HK-2 (cell line): ENCODE measurements at regions not wholly inside any gene's neighbourhood (a gene's known extent, or its start where the extent isn't known, plus 50 kb on each side); places are given as distances from the start of the nearest gene placed in this dataset.

Experiments used
- DNase-seq: peaks from one replicate; pipeline ENCODE4 v3.0.0-alpha.2; 2018; ENCODE audit not compliant: unreplicated experiment

DNA sequence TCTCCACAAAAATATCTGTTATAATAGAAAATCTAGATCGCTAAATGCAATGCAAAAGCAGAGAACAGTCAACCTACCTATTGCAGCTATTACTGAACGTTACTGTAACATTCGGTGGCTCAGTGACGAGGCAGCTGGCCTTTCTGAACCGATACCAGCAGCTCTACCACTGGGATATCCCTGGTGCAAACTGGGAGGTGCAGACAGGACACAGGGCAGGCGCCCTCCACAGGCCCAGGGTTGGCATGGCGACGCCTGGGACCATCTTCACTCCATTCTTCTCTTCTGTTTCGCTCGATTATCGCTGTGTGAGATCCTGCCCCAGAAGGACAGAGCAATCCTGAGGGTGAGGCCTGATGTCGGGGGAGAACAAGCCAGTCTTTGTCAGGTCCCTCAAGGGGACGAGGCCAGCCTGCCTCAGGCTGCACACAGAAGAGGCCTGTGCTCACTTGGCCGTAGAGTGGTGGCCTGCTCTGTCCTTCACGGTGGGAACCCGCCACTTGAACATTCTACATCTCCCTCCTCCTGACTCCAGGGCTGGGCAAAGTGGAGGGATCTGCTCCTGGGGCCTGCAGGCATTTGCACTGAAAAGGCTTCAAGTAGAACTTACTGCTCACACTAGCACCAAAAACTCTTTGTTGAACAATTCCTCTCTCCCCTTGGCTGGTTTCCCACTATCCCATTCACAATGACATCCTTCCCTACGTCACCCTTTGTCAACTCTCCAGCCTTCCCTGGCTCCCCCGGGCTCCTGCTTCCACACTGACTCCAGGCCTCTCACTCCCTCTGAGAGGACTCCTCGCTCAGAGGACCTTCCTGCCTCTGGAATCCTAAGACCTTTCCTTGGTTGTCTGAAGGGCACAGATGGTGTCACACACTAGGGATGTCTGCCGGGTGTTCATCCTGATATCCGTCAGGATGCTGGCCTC, 49.7 kb downstream of the CYRIA start:
- no peak for DNase-seq

DNA sequence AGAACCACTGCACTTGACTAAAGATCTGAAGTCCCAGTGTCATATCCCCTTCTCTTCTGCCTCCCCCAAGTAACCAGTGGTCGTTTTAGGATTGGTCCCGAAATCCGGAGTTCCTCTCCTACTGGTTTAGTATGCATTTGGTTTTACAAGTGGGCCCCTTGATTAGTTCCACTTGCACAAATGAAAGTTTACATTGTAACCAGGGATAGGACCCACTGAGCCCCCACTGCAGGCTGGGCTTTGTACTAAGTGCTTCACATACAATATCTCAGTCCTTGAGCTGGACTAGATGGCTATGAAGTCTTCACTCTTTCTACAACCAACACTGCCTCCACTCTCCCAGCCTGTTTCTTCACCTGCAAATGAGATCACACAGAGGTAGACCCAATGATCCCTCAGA, 50.4 kb downstream of the CYRIA start:
- no peak for DNase-seq

DNA sequence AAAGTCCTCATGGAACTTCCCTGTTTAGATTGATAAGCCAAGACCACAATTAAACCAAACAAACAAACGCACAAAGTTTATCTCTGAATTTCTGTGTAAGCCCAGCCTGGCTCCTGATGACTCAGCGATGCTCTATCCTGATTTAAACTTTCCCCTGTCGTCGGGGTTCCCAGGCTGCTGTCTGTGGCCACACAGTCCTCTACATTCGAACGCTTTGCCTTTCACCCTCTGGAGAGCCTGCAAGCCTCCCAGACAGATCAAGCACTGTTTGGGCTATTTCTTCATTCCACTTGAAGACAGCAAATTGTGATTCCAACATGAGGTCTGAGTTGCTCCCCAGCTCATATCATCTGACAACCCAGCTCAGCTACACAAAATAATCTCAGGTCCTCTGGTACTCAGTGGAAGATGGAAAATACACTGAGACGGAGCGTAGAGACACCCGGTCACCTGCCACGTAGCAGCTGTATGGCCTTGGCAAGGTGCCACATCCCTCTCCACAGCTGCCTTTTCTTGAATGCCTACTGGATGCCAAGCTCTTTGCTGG, 51.2 kb downstream of the CYRIA start:
- no peak for DNase-seq

DNA sequence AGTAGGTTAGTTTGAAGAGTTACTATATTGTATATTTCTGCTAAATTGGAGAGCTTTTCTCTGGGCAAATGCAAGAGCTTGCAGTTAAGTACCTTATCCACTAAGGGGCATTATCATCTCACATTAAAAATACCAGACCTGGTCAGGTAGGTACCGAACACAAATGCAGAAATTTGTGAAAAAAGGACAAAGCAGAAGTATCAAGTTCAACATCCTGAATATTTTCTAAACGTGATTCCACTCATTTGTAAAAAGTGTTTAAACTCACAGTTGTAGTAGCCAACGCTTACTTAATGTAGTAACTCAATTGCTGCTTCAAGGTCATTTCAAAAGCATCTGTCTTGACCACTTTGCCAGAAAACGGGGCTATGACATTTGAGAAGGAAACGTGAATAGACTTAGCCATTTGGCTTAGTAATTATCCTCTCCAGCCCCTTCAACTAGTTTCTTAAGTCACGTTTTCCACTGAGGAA, 52.1 kb downstream of the CYRIA start:
- DNase-seq: no peak

DNA sequence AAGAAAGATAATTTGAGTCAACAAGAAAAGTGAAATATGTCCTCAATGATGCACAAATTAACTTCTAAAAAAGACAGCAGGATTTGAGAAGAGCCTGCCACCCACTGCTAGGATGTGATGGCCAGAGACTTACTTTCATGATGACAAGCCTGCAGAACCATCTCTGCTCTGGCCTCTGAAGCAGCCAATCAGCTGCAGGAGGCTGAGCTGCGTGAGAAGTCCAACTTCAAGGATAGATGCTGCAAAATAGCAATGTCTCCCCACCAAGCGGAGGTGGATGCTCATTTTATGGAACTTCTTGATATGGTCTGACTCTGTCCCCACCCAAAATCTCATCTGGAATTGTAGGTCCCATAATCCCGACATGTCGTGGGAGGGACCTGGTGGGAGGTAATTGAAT, 53.1 kb downstream of the CYRIA start:
- no peak for DNase-seq

DNA sequence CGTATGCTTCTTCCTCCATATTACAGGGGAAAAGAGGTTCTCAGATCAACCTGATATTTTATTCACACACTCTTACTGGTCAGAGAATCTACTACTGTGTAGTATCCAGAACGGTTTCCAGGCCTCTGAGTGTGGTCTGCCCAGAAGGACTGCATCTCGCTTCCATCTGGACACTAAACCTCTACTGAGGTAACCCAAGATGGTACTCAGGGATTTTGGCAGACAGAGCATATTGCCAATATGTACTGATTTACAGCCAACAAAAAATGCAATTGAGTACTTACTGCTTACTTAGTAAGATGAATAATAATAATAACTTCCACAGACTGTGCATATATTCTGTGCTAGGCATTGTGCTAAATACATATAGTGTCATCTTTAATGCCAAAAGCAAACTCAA, 55.8 kb downstream of the CYRIA start:
- no peak for DNase-seq

DNA sequence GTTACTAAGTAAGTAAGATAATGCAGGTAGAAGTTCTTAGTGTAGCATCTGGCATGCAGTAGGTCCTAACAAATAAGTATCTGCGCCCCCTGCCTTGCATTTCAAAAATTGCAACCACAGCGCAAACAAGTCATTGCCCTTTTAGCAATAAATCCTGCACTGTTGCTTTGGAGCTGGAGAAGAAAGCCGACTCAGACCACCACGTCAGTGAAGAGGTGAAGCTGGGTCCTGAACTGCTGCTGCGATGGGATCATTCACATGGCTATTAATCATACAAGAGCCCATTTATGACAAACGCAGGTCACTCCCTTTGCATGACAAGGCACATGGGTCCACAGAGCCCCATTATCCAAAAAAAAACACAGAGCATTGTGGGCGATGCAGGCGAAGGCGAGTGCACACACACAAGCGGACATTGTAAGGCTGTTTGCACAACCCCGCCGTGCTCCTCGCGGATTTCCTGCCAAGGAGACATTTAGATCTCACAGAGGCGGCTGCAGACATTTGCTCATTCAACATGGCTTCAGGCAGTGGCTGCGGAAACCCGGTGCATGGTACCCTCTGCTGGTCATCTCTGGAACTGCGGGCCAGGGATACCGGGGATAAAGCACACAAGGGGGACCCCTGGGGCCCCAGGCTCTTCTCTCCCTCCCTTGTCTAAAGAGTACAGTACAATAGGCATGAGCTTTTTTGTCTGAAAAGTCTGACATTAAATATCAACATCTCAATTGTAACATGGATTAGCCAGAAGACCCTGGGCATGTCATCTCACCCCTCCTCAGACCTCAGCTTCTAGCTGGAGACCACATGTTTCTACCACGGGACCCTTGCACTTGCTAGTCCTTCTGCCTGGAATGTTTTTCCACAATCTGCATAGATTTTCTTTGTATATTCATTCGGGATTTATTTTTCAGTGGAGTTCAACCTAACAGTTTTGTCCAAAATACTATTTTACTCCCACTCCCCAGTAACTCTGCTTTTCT, 56.7 kb downstream of the CYRIA start:
- peak; percentile 72 for DNase-seq

DNA sequence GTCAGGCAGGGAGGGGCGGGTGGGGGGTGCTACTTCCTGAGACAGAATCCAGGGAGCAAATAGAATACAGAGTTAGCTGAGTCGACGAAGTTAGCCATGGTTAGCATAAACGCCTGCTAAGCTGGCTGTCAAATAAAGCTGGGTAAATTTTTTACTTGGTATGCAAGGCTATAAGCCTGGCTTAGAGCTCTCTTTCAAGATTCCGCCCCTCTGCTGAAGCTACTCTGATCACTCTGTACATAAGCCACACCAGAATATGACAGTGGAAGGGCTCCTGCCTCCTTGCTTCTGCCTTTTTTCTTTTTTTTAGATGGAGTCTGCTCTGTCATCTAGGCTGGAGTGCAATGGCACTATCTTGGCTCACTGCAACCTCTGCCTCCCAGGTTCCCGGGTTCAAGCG, 58.3 kb downstream of the CYRIA start:
- no peak for DNase-seq

DNA sequence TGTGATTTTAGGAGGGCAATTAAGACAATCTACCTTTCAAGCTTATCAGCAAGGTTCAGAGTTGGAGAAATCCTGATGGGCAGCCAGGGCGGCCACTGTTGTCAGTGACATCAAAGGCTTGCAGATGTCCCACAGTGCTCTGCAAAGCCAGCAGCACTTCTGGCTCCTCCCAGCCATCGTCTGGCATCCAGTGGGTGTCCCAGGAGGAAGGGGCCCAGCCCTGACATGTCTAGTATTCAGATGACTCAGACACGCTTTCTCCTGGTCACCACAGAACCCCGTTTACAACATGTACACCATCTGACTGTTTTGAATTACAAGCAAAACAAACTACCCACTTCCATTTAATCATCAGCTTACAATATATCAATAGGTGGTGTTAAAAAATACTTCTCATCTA, 61.4 kb downstream of the CYRIA start:
- no peak for DNase-seq

DNA sequence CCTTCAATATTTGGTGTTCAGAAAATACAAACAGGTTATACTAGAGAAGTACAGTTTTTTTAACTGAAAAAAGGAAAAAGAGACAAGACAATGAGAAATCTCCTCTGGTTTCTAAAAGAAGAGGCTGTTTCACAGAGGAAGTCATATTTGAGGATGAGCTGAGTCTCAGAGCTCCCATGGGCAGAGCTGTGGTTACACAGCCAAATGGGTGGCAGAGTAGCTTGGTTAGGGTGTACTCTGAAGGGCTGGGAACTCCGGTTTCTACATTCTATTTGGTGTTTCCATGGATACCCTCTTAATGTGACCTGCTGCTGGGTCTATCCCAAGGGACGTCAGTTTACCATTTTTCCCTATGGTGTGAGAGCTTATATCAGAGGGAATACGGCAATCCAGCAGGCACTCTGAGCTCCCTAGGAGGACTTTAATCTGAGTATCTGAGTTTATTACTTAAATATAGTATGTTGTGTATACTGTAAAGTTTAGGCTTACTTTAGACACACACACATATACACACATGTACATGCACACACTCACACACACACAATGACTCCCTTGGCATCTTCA, 74.2 kb downstream of the CYRIA start:
- DNase-seq: no peak

DNA sequence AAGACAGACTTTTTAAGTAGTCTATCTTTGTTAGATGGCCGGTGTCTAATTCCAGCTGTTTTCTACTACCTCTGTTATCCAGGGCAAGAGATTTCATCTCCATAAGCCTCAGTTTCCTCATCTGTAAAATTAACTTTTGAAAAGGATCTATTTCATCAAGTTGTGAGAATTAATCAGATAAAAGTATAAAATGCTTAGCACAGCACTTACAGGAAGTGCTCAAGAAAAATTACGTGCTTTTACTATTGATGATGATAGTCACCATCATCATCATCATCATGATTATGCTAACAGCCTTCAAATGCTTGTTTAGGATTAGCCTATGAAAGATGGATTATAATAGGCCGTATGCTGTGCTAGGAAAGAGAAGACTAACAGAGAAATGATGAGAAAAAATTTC, 76.2 kb downstream of the CYRIA start:
- DNase-seq: no peak

DNA sequence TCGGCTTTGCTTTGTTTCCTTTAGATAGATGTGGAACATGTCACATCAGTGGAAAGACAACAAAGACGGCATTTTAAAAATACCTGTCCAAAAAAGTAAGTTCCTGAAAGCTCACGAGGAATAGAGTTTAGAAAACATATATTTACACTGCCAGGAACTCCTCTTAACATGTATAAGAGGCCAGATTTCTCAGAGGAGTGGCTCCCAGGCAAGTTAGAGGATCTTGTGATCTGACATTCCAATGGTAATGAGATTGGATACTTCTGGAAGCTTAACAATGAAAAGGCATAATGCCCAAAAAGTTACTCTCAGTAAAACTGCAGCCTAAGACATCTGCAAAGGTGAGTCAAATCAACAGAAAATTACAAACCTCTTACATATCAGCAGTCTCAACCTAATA, 77.1 kb downstream of the CYRIA start:
- DNase-seq: no peak

DNA sequence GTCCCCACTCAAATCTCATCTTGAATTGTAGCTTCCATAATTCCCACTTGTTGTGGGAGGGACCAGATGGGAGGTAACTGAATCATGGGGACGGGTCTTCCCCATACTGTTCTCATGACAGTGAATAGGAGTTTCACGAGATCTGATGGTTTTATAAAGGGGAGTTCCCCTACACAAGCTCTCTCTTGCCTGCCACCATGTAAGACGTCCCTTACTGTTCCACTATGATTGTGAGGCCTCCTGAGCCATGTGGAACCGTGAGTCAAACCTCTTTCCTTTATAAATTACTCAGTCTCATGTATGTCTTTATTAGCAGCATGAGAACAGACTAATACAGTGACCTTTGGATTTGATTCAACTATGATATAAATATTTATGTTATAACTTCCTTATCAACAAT, 78.0 kb downstream of the CYRIA start:
- DNase-seq: no peak

DNA sequence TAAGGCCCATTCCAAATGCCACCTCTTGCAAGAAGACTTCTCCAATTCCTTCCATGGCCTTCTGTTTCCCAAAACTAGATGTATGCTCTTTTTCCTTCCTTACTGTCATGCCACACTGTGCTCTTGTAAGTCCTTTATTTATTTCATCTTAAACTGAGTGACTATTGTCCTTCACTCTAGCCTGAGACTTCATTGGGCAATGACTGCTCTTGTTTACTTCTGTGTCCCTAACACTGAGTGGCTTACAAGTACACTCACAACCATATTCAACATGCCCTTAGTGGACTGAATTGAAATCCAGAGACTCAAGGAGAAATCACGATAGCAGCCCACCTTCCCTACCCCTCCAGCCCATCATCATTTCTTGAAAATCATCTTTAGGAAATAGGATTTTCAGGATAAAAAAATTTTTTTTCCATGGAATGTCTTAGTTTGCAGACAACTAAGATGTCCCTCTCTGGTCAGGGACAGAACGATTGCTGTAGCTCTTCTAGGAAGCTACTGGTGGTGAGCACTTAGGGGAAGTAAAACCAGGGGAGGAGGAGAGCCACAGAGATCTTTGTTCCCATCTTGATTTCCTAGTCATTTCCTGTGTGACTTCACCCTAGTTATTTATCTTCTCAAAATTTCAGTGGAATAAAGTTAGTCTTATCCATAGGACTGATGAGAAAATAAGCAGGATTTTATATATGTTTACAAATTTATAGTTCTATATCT, 80.7 kb downstream of the CYRIA start:
- no peak for DNase-seq

DNA sequence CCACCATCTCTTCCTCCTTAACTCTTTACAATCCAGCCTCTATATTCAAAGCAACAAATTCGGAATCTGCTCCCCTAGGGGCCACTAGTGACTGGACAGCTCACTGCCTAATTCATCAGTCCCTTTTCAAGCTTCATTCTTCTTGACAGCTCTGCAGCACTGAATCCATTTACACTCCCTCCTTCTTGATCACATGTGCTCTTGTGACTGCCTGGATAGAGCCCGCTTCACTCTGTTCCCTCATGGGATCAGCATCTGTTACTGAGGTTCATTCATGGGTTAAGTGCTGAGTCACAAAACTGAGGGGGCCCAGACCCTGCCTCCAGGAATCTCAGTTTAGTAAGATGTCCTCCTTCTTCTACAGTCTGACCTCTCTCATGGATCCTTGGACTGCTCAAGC, 81.5 kb downstream of the CYRIA start:
- no peak for DNase-seq

DNA sequence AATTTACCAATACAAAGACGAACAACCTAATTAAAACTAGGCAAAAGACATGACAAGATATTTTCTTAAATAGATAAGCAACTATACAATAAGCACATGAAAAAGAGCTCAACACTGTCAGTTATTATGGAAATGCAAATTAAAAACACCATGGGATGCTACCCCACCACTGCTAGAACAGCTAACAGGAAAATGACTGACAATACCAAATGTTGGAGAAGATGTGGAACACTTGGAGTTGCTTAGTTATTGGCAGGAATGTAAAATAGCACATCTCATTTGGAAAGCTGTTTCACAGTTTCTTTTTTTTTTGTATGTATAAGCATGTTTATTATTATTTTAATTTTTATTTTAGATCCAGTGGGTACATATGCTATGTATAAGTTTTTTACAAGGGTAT, 84.4 kb downstream of the CYRIA start:
- no peak for DNase-seq

DNA sequence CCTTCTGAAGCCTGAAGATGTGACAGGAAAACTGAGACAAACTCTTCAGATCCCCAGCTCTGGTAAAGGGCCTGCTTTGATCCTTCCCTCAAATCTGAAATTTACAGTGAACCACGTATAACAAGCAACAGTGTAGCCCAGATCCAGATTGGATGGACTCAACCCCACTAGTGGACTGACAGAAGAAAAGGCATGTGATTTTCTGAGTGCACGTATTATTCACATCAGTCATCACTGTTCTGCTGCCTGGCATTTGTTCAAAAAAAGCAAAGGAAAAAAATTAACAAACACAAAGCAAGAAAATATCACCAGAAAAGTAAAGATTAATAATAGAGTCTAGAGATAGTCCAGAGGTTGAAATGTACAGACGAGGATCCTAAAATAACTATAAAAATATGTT, 87.6 kb downstream of the CYRIA start:
- no peak for DNase-seq

DNA sequence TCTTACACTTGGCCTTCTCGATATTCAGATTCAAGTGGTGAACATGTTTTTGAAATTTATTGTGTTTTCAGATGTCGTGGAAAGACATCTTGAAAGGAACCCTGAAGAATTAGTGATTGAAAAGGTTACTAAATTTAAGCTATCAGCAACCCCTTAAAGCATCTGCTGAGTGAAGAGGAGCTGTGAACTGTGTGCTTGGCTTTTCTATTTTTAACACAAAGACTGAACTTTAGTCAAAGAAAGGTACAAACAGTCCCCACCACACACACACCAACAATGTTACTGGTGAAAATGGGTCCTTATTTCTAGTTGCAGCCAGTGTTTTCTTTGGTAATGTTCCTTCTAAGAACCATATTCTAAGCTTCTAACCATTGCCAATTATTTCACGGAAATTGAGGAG, 95.1 kb downstream of the CYRIA start:
- no peak for DNase-seq

DNA sequence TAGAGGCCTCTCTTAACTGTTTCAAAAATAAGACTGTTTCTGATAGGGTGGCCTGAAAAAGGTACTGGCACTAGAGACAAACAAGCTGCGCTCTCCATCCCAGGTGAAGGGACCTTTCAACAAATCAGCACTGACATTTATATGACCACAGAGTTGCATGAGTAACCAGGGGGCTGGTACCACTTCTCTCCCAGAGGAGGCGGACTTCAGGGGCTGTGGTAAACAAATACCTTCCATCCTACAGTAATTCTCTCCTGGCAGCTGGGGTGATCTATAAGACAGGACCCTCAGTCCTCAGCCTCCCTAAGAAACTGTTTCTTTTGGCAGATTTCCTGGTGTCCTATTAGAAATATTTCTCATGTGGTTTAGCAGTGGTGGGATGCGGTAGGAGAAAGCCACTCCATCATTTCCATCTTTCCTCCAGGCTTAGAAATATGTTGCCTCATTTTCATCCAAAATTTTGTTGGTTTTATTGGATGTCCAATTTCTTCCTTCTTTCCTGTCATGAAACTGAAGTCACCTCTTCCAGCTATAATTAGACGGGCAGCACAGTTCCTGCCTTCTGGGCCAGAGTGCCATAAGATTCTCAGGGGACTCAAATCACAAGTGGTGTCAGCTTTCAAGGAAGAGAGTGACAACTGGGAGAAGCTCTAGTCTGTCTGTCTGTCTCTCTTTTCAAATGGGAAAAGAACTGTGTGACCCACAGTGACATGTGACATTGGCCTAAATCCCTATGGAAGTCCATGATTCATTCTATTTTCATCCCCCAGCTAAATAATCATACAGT, 96.4 kb downstream of the CYRIA start:
- no peak for DNase-seq

DNA sequence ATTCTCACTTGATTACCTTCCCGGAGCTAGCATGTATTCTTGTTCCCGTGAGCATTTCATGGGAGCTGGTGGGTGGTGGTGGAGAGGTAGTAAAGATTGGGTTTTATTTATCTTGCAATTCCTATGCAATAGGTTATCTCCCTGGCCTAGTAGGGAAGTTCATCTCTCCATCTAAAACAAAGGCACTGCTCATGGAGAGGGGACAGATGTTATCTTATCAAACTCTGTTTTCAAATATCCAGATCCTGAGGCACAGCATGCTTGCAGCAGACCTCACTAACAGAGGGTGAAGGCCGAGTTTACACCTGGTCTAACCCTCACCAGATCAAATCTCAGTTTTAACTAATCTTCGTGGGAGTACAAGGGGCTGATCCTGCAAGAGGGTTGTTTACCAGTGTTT, 98.9 kb downstream of the CYRIA start:
- DNase-seq: no peak

DNA sequence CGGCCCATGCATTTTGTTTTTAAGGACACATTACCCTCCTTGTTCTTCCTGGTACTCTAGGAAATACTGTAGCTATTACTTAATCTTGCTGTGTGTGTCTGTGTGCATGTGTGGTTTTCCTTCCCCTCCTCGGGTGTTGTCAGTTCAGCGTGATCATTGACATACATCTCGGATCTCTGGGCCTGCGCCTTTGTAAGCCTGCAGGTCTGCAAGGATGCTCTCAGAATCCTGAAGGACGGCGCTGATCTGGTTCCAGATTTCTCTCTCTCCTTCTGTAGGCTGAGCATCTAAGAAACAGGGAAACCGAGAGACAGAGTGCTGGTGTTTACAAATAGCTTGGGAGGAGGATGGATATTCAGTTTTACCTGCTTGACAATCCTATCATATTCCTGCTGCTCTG, 100.2 kb downstream of the CYRIA start:
- no peak for DNase-seq
